A549 (cell line): ENCODE measurements at regions not wholly inside any gene's neighbourhood (a gene's known extent, or its start where the extent isn't known, plus 50 kb on each side); places are given as distances from the start of the nearest gene placed in this dataset.

ENCODE experiments used
- CEBPB ChIP-seq, 2 experiments: fragments of >200 bp in 1 of 2; sonication (Bioruptor Twin) in 1 of 2; formaldehyde crosslinking in 1 of 2; IDR thresholded peaks; 2 replicates each; pipeline ENCODE4 v1.6.1; 2012 to 2016
- JUN ChIP-seq, 2 experiments: fragments of >200 bp; sonication (Bioruptor Twin); formaldehyde crosslinking; IDR thresholded peaks; 2 replicates in 1 of 2; 3 replicates in 1 of 2; pipeline ENCODE4 v1.6.1; 2016 to 2017
- POLR2A ChIP-seq: IDR thresholded peaks from 2 replicates; pipeline ENCODE4 v1.6.1; 2012; ENCODE audit warnings: mild to moderate bottlenecking, low read length
- RCOR1 ChIP-seq: fragments of 150-350 bp; IDR thresholded peaks from 2 replicates; pipeline ENCODE4 v1.6.1; 2014; ENCODE audit warnings: antibody characterized with exemption, low read length, low read depth
- TF ChIP-seq, protein P1 (sequence below): IDR thresholded peaks from 2 replicates; pipeline ENCODE4 v1.6.1; 2012
- TF ChIP-seq, protein P2 (sequence below): fragments of >200 bp; sonication (Bioruptor Twin); formaldehyde crosslinking; IDR thresholded peaks from 3 replicates; pipeline ENCODE4 v1.5.1; 2016

DNA sequence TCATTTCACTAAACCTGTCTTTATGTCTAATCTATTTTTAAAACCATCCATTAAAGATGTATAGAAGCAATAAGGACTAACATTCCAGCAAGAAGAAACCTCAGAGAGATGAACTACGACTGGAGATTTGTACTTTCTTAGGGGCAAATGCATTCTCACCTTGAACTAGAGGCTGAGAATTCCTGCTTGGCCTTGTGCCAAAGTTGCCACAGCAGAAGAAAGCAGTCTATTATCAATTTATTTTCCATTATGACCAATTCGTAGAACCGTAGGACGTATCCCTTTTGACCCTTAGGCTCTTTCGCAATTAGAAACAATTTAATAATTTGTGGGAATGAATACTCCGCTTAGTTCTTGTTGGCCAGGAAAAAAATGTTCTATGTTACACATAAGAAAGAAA lies 1647.4 kb upstream of the CDH9 start:
- TF ChIP-seq RCOR1 (no peak), CEBPB (IDR thresholded peaks at IDR 0.05) (no peak), JUN (IDR thresholded peaks at IDR 0.05) (no peak), POLR2A (no peak)
- TF ChIP-seq, protein P1, sequence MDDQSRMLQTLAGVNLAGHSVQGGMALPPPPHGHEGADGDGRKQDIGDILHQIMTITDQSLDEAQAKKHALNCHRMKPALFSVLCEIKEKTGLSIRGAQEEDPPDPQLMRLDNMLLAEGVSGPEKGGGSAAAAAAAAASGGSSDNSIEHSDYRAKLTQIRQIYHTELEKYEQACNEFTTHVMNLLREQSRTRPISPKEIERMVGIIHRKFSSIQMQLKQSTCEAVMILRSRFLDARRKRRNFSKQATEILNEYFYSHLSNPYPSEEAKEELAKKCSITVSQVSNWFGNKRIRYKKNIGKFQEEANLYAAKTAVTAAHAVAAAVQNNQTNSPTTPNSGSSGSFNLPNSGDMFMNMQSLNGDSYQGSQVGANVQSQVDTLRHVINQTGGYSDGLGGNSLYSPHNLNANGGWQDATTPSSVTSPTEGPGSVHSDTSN, result no peak
- TF ChIP-seq, protein P2, sequence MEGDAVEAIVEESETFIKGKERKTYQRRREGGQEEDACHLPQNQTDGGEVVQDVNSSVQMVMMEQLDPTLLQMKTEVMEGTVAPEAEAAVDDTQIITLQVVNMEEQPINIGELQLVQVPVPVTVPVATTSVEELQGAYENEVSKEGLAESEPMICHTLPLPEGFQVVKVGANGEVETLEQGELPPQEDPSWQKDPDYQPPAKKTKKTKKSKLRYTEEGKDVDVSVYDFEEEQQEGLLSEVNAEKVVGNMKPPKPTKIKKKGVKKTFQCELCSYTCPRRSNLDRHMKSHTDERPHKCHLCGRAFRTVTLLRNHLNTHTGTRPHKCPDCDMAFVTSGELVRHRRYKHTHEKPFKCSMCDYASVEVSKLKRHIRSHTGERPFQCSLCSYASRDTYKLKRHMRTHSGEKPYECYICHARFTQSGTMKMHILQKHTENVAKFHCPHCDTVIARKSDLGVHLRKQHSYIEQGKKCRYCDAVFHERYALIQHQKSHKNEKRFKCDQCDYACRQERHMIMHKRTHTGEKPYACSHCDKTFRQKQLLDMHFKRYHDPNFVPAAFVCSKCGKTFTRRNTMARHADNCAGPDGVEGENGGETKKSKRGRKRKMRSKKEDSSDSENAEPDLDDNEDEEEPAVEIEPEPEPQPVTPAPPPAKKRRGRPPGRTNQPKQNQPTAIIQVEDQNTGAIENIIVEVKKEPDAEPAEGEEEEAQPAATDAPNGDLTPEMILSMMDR, result no peak
